ENCODE measurements at regions not wholly inside any gene's neighbourhood (a gene's known extent, or its start where the extent isn't known, plus 50 kb on each side); places are given as distances from the start of the nearest gene placed in this dataset.

- TF ChIP-seq POLR2A (IDR thresholded peaks at IDR 0.05; ENCODE audit: extremely low read depth, insufficient read length) (no peak), MYC (IDR thresholded peaks at IDR 0.05; ENCODE audit: low read depth, low read length) (no peak), CTCF (IDR thresholded peaks at IDR 0.05; ENCODE audit: low read depth, low read length) (no peak)
- DNase-seq (ENCODE audit: low read depth), result no peak
- H3K4me3 ChIP-seq (ENCODE audit: low read depth, low read length), result no peak overlapping the region
Measured at GRCh38 chr6:51360287-51360686, 541.6 kb downstream of the TFAP2B start.

- no peak for DNase-seq (ENCODE audit: low read depth)
- no peak for TF ChIP-seq MYC (IDR thresholded peaks at IDR 0.05; ENCODE audit: low read depth, low read length)
- no peak for TF ChIP-seq CTCF (IDR thresholded peaks at IDR 0.05; ENCODE audit: low read depth, low read length)
- TF ChIP-seq POLR2A (IDR thresholded peaks at IDR 0.05; ENCODE audit: extremely low read depth, insufficient read length), result no peak
- TF ChIP-seq MAX (IDR thresholded peaks at IDR 0.05; ENCODE audit: low read depth, low read length), result no peak
- no peak overlapping the region for H3K4me3 ChIP-seq (ENCODE audit: low read depth, low read length)
Measured at GRCh38 chr6:51365566-51365965, 546.9 kb downstream of the TFAP2B start.

GRCh38 chr6:51369485-51369884 is 550.8 kb downstream of the TFAP2B start:
- TF ChIP-seq CTCF (IDR thresholded peaks at IDR 0.05; ENCODE audit: low read depth, low read length), result no peak
- no peak for TF ChIP-seq MYC (IDR thresholded peaks at IDR 0.05; ENCODE audit: low read depth, low read length)
- no peak for TF ChIP-seq MAX (IDR thresholded peaks at IDR 0.05; ENCODE audit: low read depth, low read length)
- TF ChIP-seq POLR2A (IDR thresholded peaks at IDR 0.05; ENCODE audit: extremely low read depth, insufficient read length), result no peak
- H3K4me3 ChIP-seq (ENCODE audit: low read depth, low read length), result no peak overlapping the region
- no peak for DNase-seq (ENCODE audit: low read depth)

GRCh38 chr6:51382847-51383246 is 564.2 kb downstream of the TFAP2B start:
- H3K4me3 ChIP-seq (ENCODE audit: low read depth, low read length), result no peak overlapping the region
- DNase-seq (ENCODE audit: low read depth), result no peak
- no peak for TF ChIP-seq CTCF (IDR thresholded peaks at IDR 0.05; ENCODE audit: low read depth, low read length)
- TF ChIP-seq POLR2A (IDR thresholded peaks at IDR 0.05; ENCODE audit: extremely low read depth, insufficient read length), result no peak
- no peak for TF ChIP-seq MAX (IDR thresholded peaks at IDR 0.05; ENCODE audit: low read depth, low read length)
- no peak for TF ChIP-seq MYC (IDR thresholded peaks at IDR 0.05; ENCODE audit: low read depth, low read length)

GRCh38 chr6:51384736-51385135 is 566.1 kb downstream of the TFAP2B start:
- TF ChIP-seq MYC (IDR thresholded peaks at IDR 0.05; ENCODE audit: low read depth, low read length) (no peak), MAX (IDR thresholded peaks at IDR 0.05; ENCODE audit: low read depth, low read length) (no peak), CTCF (IDR thresholded peaks at IDR 0.05; ENCODE audit: low read depth, low read length) (no peak), POLR2A (IDR thresholded peaks at IDR 0.05; ENCODE audit: extremely low read depth, insufficient read length) (no peak)
- no peak for DNase-seq (ENCODE audit: low read depth)
- no peak overlapping the region for H3K4me3 ChIP-seq (ENCODE audit: low read depth, low read length)

- H3K4me3 ChIP-seq (ENCODE audit: low read depth, low read length), result no peak overlapping the region
- DNase-seq (ENCODE audit: low read depth), result no peak
- TF ChIP-seq CTCF (IDR thresholded peaks at IDR 0.05; ENCODE audit: low read depth, low read length) (no peak), POLR2A (IDR thresholded peaks at IDR 0.05; ENCODE audit: extremely low read depth, insufficient read length) (no peak), MYC (IDR thresholded peaks at IDR 0.05; ENCODE audit: low read depth, low read length) (no peak)
Measured at GRCh38 chr6:51386347-51386836, 567.7 kb downstream of the TFAP2B start.
